ENCODE measurements at regions not wholly inside any gene's neighbourhood (a gene's known extent, or its start where the extent isn't known, plus 50 kb on each side); places are given as distances from the start of the nearest gene placed in this dataset.
"Not testable (repeated sequence)": the region's sequence is repeated elsewhere in the genome, so short reads cannot be mapped to it uniquely, and the experiment has no call there.

GRCh38 chr7:125061083-125061745 lies 131.6 kb upstream of the POT1 start:
- TF ChIP-seq CTCF (conservative IDR thresholded peaks at IDR 0.05 in 1 of 2, IDR thresholded peaks at IDR 0.05 in 1 of 2; ENCODE audit: extremely low read depth in 1 of 2, insufficient read depth in 1 of 2, low read depth in 1 of 2, low read length in 2 of 2); EZH2 (IDR thresholded peaks at IDR 0.05; ENCODE audit: borderline replicate concordance, low read length): not testable (repeated sequence)
